ENCODE measurements at regions not wholly inside any gene's neighbourhood (a gene's known extent, or its start where the extent isn't known, plus 50 kb on each side); places are given as distances from the start of the nearest gene placed in this dataset.

- Mint-ChIP-seq H3K4me1 (ENCODE audit: unreplicated experiment) (no peaks in the 10 kb centered on the region), H3K9me3 (ENCODE audit: unreplicated experiment) (no peaks in the 10 kb centered on the region), H3K27ac (ENCODE audit: unreplicated experiment) (no peak overlapping the region), H3K36me3 (ENCODE audit: low read depth, unreplicated experiment) (no peaks in the 10 kb centered on the region), H3K27me3 (ENCODE audit: unreplicated experiment) (no peaks in the 10 kb centered on the region), H3K4me3 (ENCODE audit: unreplicated experiment) (no peak overlapping the region)
- no peak for DNase-seq (ENCODE audit: low spot score)
- TF ChIP-seq, protein P1, sequence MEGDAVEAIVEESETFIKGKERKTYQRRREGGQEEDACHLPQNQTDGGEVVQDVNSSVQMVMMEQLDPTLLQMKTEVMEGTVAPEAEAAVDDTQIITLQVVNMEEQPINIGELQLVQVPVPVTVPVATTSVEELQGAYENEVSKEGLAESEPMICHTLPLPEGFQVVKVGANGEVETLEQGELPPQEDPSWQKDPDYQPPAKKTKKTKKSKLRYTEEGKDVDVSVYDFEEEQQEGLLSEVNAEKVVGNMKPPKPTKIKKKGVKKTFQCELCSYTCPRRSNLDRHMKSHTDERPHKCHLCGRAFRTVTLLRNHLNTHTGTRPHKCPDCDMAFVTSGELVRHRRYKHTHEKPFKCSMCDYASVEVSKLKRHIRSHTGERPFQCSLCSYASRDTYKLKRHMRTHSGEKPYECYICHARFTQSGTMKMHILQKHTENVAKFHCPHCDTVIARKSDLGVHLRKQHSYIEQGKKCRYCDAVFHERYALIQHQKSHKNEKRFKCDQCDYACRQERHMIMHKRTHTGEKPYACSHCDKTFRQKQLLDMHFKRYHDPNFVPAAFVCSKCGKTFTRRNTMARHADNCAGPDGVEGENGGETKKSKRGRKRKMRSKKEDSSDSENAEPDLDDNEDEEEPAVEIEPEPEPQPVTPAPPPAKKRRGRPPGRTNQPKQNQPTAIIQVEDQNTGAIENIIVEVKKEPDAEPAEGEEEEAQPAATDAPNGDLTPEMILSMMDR (IDR thresholded peaks at IDR 0.05; ENCODE audit: unreplicated experiment) = no peak
Observed at GRCh38 chr6:115796061-115796460, 264.6 kb downstream of the FRK start.

- no peak for DNase-seq (ENCODE audit: low spot score)
- H3K4me1 Mint-ChIP-seq (ENCODE audit: unreplicated experiment) = no peaks in the 10 kb centered on the region
- H3K27ac Mint-ChIP-seq (ENCODE audit: unreplicated experiment) = no peak overlapping the region
- H3K4me3 Mint-ChIP-seq (ENCODE audit: unreplicated experiment) = no peak overlapping the region
- no peaks in the 10 kb centered on the region for H3K36me3 Mint-ChIP-seq (ENCODE audit: low read depth, unreplicated experiment)
- H3K27me3 Mint-ChIP-seq (ENCODE audit: unreplicated experiment) = no peaks in the 10 kb centered on the region
- no peaks in the 10 kb centered on the region for H3K9me3 Mint-ChIP-seq (ENCODE audit: unreplicated experiment)
- TF ChIP-seq, protein P1 (IDR thresholded peaks at IDR 0.05; ENCODE audit: unreplicated experiment) = no peak
Observed at GRCh38 chr6:115783402-115784061, 277.2 kb downstream of the FRK start.

GRCh38 chr6:115782612-115783011 lies 278.1 kb downstream of the FRK start:
- Mint-ChIP-seq H3K27me3 (ENCODE audit: unreplicated experiment) (no peaks in the 10 kb centered on the region), H3K9me3 (ENCODE audit: unreplicated experiment) (no peaks in the 10 kb centered on the region), H3K4me1 (ENCODE audit: unreplicated experiment) (no peaks in the 10 kb centered on the region), H3K27ac (ENCODE audit: unreplicated experiment) (no peak overlapping the region), H3K4me3 (ENCODE audit: unreplicated experiment) (no peak overlapping the region), H3K36me3 (ENCODE audit: low read depth, unreplicated experiment) (no peaks in the 10 kb centered on the region)
- TF ChIP-seq, protein P1 (IDR thresholded peaks at IDR 0.05; ENCODE audit: unreplicated experiment) = no peak
- no peak for DNase-seq (ENCODE audit: low spot score)

GRCh38 chr6:115773741-115774140 lies 286.9 kb downstream of the FRK start:
- DNase-seq (ENCODE audit: low spot score) = no peak
- H3K27me3 Mint-ChIP-seq (ENCODE audit: unreplicated experiment) = no peaks in the 10 kb centered on the region
- H3K4me3 Mint-ChIP-seq (ENCODE audit: unreplicated experiment) = no peak overlapping the region
- TF ChIP-seq, protein P1 (IDR thresholded peaks at IDR 0.05; ENCODE audit: unreplicated experiment) = no peak
- H3K4me1 Mint-ChIP-seq (ENCODE audit: unreplicated experiment) = no peaks in the 10 kb centered on the region
- H3K9me3 Mint-ChIP-seq (ENCODE audit: unreplicated experiment) = no peaks in the 10 kb centered on the region
- no peak overlapping the region for H3K27ac Mint-ChIP-seq (ENCODE audit: unreplicated experiment)
- H3K36me3 Mint-ChIP-seq (ENCODE audit: low read depth, unreplicated experiment) = no peaks in the 10 kb centered on the region

GRCh38 chr6:115770851-115771250 lies 289.8 kb downstream of the FRK start:
- Mint-ChIP-seq H3K4me3 (ENCODE audit: unreplicated experiment) (no peak overlapping the region), H3K9me3 (ENCODE audit: unreplicated experiment) (no peaks in the 10 kb centered on the region), H3K27me3 (ENCODE audit: unreplicated experiment) (no peaks in the 10 kb centered on the region), H3K36me3 (ENCODE audit: low read depth, unreplicated experiment) (no peaks in the 10 kb centered on the region), H3K4me1 (ENCODE audit: unreplicated experiment) (no peaks in the 10 kb centered on the region), H3K27ac (ENCODE audit: unreplicated experiment) (no peak overlapping the region)
- TF ChIP-seq, protein P1 (IDR thresholded peaks at IDR 0.05; ENCODE audit: unreplicated experiment) = no peak
- no peak for DNase-seq (ENCODE audit: low spot score)

All from endothelial cell (in vitro differentiated cells).